GM18909 (cell line): ENCODE measurements at regions not wholly inside any gene's neighbourhood (a gene's known extent, or its start where the extent isn't known, plus 50 kb on each side); places are given as distances from the start of the nearest gene placed in this dataset.
"Not testable (repeated sequence)": the region's sequence is repeated elsewhere in the genome, so short reads cannot be mapped to it uniquely, and the experiment has no call there.

ENCODE experiments used
- ATAC-seq: cut with Tn5 transposase; IDR thresholded peaks from one replicate; pipeline ENCODE4 v1.9.1; 2021; ENCODE audit warnings: mild to moderate bottlenecking; ENCODE audit not compliant: unreplicated experiment, poor library complexity

DNA sequence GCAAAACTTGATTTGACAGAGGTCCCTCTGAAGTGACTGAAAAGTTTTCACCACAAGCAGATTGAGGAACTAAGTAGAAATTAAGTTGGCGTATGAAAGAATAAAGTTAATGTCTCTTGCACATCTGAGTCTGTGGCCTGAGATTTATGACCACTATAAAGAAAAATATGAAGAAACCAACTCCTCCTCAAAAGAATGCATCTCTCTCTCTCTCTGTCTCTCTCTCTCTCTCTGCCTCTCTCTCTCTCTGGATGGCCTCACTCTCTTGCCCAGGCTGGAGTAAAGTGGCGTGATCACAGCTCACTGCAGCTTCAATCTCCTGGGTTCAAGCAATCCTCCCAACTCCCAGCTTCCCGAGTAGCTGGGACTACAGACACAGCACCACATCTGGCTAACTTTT, 55.2 kb downstream of the RPL22L1 start:
- ATAC-seq = no peak

DNA sequence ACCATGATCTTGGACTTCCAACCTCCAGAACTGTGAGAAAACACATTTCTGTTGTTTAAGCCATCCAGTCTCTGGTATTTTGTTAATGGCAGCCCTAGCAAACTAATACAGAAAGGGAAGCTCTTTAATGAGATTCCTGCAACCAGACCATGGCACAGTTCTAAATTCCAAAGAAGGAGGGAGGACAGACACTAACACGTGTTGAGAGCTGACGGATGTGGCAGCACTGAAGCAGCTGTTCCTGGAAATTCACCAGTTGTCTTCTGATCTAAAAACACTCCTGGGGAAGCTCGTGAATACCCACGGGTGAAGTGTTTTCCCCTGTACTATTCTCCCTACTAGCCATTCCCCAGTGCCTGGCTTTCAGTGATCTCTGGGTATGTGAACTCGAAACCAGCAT, 56.7 kb downstream of the RPL22L1 start:
- no peak for ATAC-seq

DNA sequence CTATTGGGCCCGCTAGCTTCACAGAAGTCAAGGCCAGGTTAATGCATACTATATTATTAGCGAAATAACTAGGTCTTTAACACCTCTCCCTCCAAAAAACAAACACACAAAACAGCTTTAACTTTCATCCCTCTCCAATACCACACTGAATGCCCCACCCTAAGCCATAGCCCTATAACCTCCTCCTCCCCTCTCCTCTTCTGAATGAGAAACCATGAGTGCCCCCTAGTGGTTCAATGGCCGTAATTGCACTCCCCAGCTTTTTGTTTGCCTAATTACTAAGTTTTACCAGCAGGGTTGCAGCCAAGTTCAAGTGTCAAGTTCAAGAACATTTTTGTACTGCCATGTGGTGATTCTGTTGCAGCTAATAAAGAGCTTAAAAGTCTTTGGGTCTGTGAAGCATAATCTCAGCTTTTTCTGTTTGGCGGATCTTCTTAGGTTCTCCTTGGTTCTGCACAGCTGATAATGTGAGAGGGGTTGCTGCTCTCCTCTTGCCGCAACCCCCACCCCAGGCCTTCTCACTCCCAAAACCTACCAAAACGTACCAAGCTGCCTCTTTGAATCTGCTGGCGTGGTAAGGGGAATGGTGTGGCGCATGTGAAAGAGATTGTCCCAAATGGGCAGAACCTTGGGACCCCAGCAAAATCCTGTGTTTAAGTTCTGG, 57.9 kb downstream of the RPL22L1 start:
- peak; percentile 77 for ATAC-seq

DNA sequence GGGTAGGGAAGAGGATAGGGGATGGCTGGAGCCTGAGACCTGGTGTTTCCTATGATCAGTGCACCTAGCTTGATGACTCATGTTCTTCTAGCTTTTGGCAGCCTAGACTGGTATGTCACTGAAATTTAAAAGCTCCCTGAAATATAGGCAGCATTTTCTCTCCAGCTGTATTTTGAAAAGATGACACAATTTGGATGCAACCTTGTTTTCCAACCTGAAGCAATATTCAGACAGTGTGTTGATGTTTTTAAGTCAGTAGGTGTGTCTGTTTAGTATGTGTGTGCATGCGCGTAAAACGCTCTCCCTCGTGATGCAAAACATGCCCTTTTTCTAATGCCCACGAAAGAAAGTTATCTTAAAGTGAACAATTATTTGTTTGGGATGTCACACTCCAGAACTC, 58.5 kb downstream of the RPL22L1 start:
- no peak for ATAC-seq

DNA sequence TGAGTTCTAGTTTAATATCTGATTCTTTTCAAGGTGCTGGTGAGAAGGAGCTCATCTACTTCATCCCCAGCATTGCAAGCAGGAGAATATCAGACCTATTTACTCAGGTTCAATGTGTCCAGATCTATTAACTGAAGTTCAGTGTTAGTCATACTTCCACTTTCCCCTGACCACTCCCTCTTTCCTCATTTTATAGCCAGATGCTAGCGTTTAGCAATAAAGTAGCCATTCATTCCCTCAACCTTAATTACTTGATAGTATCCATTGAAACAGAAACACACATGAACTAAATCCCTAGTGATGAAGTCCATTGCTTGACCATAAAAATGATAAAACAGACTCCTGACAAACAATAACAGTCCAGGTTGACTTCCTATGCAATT, 60.0 kb downstream of the RPL22L1 start:
- ATAC-seq = no peak

DNA sequence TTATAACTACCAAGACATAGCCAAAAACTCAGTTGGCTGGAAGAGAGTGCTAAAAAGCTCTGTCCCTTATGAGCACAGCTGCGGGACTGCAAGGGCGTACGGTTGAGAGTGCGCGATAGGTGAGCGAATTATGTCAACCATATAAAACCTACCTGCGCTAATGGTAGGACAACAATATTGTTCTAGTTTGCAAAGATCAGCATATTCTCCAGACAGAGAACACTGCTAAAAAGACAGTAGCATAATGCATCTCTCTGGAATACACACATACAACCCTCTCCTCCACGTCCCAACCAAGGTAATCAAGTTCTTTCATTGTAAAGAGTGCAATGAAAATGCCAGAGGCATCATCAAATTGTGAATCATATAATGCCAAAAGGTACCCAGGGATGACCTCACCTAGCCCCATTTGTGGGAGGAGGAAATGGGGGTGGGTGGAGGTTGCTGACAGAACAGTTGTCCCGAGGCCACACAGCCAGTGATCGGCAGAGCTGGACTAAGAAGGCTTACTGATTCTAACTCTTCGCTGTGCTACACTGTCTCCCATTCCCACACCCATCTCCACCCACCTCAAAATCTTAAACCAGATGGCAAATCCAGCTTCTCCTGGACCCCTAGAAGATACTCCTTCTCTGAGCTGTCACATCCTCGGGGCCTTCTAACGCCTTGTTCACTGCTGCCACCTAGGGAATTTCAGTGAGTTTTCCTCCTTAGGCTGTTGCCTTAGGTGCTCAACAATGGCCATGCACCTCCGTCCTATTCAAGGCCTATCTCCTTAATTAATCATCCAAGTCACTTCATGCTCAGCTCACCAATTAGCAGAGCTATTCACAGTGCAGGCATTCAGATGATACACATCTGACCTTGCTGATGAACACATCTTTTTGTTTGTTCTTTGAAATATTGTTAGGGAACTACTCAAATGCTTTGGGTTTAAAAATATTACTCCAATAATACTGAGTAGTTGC, 60.7 kb downstream of the RPL22L1 start:
- peak; percentile 57 for ATAC-seq

DNA sequence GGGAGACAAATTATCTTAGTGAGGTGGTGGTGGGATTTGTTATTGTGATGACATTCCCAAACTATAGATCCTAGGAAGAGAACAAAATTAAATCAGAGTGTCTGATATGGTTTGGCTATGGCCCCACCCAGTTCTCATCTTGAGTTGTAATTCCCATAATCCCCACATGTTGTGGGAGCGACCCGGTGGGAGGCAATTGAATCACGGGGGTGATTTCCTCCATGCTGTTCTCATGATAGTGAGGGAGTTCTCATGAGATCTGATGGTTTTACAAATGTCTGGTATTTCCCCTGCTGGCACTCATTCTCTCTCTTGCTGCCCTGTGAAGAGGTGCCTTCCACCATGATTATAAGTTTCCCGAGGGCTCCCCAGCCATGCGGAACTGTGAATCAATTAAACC, 62.0 kb downstream of the RPL22L1 start:
- no peak for ATAC-seq

DNA sequence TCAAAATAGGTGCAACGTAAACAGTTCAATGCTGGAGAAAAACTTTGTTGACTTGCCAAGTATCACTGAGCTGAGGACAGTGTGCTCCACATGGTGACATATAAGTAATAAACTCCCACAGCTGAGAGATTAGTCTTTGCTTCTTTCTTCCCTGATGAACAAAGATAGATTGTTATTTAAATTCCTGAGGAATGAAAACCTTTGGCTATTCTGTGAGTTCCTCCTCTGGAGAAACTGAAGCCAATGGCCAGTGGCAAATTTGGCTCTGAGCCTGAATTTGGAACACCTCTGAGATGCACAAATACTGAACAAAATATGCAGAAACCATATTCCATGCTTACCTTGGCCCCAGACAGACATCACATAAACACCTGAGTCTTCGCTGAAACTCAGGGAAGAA, 63.3 kb downstream of the RPL22L1 start:
- no peak for ATAC-seq

DNA sequence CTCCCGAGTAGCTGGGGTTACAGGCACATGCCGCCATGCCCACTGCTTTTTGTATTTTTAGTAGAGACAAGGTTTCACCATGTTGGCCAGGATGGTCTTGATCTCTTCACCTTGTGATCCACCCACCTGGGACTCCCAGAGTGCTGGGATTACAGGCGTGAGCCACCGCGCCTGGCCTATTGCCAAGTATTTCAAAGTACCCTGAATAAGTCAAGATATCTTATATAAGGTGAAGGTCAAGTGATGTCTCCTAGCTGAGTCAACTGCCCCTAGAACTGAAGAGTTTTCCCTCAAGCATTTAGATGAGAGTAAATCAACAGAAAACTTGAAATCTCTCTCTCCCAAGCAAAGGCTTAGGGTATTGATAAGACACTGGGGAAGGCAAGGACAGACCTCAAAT, 63.9 kb downstream of the RPL22L1 start:
- ATAC-seq = no peak

DNA sequence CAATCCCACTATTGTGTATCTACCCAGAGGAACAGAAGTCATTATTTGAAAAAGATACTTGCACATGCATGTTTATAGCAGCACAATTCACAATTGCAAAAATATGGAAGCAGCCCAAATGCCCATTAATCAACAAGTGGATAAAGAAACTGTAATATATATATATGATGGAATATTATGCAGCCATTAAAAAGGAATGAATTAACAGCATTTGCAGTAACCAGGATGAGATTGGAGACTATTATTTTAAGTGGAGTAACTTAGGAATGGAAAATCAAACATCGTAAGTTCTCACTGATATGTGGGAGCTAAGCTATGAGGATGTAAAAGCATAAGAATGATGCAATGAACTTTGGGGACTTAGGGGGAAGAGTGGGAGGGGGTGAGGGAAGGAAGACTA, 64.7 kb downstream of the RPL22L1 start:
- not testable (repeated sequence) for ATAC-seq

DNA sequence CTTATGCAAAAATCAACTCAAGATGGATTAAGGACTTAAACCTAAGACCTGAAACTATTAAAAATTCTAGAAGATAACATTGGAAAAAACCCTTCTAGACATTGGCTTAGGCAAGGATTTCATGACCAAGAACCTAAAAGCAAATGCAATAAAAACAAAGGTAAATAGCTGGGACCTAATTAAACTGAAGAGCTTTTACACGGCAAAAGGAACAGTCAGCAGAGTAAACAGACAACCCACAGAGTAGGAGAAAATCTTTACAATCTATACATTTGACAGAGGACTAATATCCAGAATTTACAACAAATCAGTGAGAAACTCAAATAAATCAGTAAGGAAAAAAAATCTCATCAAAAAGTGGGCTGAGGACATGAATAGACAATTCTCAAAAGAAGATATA, 65.4 kb downstream of the RPL22L1 start:
- ATAC-seq = not testable (repeated sequence)

DNA sequence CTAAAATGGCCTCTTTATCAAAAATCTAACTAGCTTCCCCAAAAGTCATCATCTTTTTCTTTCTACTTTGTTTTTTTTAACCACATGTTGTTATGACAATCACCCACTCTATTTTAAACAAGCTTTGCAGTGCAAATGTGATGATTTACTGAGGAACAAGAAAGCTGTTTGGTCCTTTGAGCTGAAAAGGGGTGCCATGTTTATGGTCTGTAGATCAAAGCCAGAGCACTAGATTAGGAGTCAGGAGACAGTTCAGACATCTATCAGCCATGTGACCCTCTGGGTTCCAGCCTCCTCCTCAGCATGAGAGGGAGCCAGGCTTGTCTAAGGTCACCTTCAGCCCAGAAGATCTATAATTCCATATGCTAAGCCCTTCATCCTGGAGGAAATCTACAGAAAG, 65.9 kb downstream of the RPL22L1 start:
- no peak for ATAC-seq

DNA sequence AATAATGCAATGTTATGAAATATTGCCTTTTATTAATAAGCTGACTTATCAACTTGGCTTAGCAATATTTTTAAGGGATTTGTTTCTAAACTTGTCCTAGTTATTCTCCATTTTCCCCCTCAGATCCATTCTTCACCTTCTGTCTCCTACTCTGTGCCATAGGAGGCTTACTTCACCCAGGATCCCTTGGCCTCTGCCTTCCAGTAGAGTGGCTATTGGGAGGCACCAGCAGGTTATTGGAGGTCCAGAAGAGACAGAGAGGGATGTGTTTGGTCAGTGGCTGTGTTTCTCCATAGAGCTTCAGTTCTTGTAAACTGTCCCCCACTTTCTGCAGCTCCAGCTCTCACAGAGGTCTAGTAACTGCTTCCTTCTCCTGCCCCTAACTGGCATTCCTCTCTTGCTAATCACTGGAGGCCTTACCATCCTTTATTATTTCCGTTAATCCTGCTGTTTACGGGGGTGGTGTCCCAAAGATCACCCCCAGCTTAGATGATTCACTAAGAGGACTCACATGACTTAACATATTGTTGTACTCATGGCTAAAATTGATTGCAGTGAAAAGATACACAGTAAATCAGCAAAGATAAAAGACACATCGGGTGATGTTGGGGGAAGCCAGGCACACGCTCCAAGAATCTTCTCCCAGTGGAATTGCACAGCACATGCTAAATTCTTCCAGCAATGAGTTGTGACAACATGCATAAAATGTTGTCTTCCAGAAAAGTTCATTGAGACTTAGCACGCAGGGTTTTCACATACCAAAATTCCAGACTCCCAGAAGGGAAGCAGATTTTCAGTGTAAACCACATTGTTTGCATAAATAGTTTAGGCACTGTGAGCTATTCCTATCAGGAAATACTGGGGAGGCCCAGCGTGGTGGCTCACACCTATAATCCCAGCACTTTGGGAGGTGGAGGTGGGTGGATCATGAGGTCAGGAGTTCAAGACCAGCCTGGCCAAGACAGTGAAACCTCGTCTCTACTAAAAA, 67.5 kb downstream of the RPL22L1 start:
- no peak for ATAC-seq

DNA sequence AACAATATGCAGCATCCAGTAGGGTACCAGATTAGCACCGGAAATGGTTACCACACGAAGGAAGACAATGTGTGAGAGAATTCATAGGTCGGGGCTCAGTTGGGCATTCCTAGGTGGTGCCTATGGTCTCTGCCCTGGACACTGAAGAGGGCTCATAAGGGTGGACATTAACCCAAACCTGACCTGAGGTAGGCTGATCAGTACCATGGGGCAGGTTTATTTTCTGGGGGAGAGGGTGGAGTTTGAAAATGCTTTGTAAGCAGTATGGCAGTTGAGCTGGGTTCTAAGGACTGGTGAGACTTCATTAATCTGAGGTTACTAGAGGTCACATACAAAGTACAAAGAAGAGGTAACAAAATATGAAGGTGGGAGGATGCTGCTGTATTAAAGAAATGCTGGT, 68.4 kb downstream of the RPL22L1 start:
- ATAC-seq = no peak

DNA sequence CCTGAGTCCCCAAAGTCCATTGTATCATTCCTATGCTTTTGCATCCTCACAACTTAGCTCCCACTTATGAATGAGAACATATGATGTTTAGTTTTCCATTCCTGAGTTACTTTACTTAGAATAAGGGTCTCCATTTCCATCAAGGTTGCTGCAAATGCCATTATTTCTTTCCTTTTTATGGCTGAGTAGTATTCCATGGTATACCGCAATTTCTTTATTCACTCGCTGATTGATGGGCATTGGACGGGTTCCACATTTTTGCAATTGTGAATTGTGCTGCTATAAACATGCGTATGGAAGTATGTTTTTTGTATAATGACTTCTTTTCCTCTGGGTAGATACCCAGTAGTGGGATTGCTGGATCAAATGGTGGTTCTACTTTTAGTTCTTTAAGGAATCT, 69.7 kb downstream of the RPL22L1 start:
- ATAC-seq = not testable (repeated sequence)

DNA sequence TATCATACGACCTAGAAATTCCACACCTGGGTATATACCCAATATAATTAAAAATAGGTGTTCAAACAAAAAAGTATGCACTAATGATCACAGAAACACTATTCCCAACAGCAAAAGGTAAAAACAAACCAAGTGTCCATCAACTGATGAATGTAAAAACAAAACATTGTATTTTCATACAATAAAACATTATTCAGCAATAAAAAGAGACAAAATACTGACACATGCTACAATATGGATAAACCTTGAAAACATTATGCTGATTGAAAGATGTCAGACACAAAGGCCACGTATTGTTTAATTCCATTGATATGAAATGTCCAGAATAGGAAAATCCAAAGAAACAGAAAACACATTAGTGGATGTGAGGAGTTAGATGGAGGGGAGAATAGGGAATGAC, 71.0 kb downstream of the RPL22L1 start:
- ATAC-seq = no peak

DNA sequence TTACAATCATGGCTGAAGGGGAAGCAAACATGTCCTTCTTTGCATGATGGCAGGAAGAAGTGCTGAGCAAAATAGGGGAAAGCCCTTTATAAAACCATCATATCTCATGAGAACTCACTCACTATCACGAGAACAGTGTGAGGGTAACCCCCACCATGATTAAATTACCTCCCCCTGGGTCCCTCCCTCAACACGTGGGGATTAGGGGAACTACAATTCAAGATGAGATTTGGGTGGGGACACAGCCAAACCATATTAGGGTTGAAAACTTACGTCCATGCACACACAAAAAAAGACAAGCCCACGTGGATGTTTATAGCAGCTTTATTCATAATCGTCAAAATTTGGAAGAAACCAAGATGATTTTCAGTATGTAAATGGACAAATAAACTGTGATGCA, 72.3 kb downstream of the RPL22L1 start:
- ATAC-seq = no peak

DNA sequence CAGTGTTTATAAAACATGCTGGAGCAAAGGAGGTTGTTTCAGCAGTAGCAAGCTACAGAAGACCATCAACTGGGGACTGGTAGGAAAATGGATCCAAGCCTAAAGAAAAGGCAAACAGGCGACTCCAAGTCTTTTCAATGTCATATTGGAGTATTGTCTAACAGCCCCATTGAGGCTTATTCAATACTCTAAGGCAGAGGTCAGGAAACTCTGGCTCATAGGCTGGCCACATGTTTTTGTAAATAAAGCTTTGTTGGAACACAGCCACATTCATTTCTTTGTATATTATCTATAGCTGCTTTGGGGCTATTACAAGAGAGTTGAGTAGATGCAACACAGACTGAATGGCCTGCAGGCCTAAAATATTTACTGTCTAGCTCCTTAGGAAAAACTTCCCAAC, 77.5 kb downstream of the RPL22L1 start:
- no peak for ATAC-seq

DNA sequence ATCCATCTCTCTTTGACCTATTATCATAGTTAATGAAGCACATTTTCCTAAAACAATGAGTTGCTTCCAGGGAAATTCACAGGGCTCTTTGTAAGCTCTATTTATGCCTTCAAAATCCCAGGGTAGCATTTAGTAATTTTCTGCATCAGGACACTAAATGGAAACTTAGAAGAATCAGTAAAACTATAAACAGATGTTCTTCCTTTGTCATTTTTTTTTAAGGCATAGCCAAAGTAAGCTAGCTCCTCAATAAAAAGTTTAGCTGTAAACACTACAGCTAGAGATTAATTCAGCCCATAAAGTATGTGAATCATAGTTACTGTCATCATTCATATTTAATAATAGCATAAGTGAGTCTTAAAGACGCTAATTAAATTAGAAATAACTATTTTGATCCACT, 79.3 kb downstream of the RPL22L1 start:
- no peak for ATAC-seq

DNA sequence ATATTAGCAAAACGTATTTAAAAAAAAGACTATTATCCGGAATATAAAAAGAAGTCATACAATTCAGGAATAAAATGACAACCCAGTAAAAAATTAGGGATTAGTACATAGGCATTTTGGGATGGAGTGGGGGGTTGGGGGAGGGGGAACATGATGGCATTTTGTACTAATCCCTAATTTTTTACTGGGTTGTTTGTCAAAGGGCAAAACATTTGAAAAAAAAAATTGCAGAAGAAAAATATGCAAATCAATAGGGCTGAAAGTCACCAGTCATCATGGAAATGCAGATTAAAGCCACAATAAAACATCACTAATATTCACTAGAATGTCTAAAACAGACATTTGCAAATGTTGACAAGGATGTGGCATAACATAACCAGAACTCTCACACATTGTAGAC, 82.5 kb downstream of the RPL22L1 start:
- no peak for ATAC-seq

DNA sequence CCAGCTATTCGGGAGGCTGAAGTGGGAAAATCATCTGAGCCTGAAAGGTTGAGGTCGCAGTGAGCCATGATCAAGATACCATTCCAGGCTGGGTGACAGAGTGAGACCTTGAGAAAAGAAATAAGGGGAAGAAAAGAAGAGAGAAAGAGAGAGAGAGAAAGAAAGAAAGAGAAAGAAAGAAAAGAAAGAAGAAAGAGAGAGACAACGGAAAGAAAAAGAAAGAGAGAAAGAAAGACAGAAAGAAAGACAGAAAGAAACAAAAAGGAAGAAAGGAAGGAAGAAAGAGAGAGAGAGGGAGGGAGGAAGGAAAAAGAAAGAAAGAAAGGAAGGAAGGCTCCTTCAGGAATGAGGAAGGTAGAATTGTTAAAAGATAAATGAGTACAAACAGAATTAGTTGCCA, 84.5 kb downstream of the RPL22L1 start:
- no peak for ATAC-seq
